Endodermal cell (in vitro differentiated cells): ENCODE measurements at regions not wholly inside any gene's neighbourhood (a gene's known extent, or its start where the extent isn't known, plus 50 kb on each side); places are given as distances from the start of the nearest gene placed in this dataset.

Experiments
- DNase-seq: peaks from one replicate; pipeline ENCODE4 v3.0.0-alpha.2; 2017
- H3K27ac ChIP-seq: 2 replicates; pipeline ENCODE4 v1.5.1; 2013; ENCODE audit warnings: mild to moderate bottlenecking, low read depth, low read length, moderate library complexity
- H3K27me3 ChIP-seq: 2 replicates; pipeline ENCODE4 v1.6.1; 2013; ENCODE audit warnings: mild to moderate bottlenecking, low read length, moderate library complexity; ENCODE audit not compliant: insufficient read depth, control insufficient read depth, poor library complexity, severe bottlenecking
- H3K36me3 ChIP-seq: 2 replicates; pipeline ENCODE4 v1.7.0; 2013; ENCODE audit warnings: mild to moderate bottlenecking, low read length, moderate library complexity; ENCODE audit not compliant: control insufficient read depth, insufficient read depth
- H3K4me1 ChIP-seq: one replicate; pipeline ENCODE4 v1.7.0; 2013; ENCODE audit warnings: low read length; ENCODE audit not compliant: control insufficient read depth, insufficient read depth
- H3K4me3 ChIP-seq: 2 replicates; pipeline ENCODE4 v1.5.1; 2013; ENCODE audit warnings: mild to moderate bottlenecking, low read length, moderate library complexity
- H3K9ac ChIP-seq: 2 replicates; pipeline ENCODE4 v1.6.1; 2013; ENCODE audit warnings: mild to moderate bottlenecking, low read length, moderate library complexity; ENCODE audit not compliant: poor library complexity, severe bottlenecking; ENCODE audit errors: extremely low read depth
- H3K9me3 ChIP-seq: 2 replicates; pipeline ENCODE4 v1.6.1; 2013; ENCODE audit warnings: mild to moderate bottlenecking, low read length, moderate library complexity; ENCODE audit not compliant: control insufficient read depth
- H3K27ac Mint-ChIP-seq: 2 replicates; pipeline ENCODE4 v1.8.0; 2020; ENCODE audit warnings: mixed read lengths
- H3K27me3 Mint-ChIP-seq: 2 replicates; pipeline ENCODE4 v1.8.0; 2021; ENCODE audit warnings: mild to moderate bottlenecking, mixed read lengths; ENCODE audit not compliant: insufficient read depth
- H3K36me3 Mint-ChIP-seq: 2 replicates; pipeline ENCODE4 v1.8.0; 2020; ENCODE audit warnings: low read depth, mixed read lengths
- H3K4me1 Mint-ChIP-seq: 2 replicates; pipeline ENCODE4 v1.8.0; 2020; ENCODE audit warnings: mixed read lengths
- H3K4me3 Mint-ChIP-seq: 2 replicates; pipeline ENCODE4 v1.8.0; 2020; ENCODE audit warnings: mild to moderate bottlenecking, moderate library complexity, mixed read lengths
- H3K9me3 Mint-ChIP-seq: 2 replicates; pipeline ENCODE4 v1.8.0; 2020; ENCODE audit warnings: mild to moderate bottlenecking, mixed read lengths
- WGBS, 2 experiments: methylation state at CpG; one replicate each; pipeline versions ENCODE4 v1.1.5 to v1.1.7; 2013; ENCODE audit warnings: missing lambda C conversion rate in 2 of 2, mixed read lengths in 1 of 2; ENCODE audit not compliant: insufficient coverage in 1 of 2, insufficient read length in 1 of 2; 5-methylcytosine and 5-hydroxymethylcytosine counted together
- TF ChIP-seq, protein P1 (sequence below): fragments of 200-600 bp; sonication (generic); conservative IDR thresholded peaks from 2 replicates; pipeline ENCODE4 v1.5.0; 2021; ENCODE audit warnings: antibody characterized with exemption, mild to moderate bottlenecking

DNA sequence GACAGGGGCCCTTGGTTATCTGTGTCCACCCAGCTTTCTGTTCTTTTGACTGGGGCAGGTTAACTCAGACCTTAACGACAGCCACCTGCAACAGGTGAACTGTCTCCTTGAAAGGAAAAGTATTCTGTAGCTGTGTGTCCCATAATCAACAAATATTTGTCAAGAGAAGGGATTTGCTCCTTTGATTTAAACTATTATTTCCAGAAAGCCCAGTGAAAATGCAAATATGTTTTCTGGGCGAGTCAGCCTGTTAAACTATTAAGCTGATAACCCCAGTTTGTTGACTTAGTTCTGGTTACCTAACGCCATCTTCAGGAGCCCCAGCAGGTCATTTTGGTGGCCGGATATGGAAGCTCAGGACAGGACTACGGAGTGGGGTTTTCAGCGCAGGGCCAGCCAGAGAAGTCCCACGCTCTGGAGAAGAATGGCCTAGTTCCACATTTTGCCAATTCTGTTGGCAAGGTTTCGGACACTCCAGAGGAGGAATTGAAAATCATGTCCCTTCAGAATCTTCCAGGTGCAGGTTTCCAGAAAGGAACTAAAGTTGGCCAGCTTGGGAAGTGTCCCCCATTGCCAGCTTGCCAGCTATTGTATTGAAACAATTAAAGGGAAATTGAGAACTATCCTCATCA lies 54.5 kb downstream of the ADRA2A start:
- H3K4me1 ChIP-seq = peaks cover 5% of the 10 kb centered on the region
- Mint-ChIP-seq H3K4me3 (no peak overlapping the region), H3K36me3 (no peaks in the 10 kb centered on the region), H3K9me3 (peaks cover 5% of the 10 kb centered on the region), H3K27ac (no peak overlapping the region), H3K4me1 (peaks cover 27% of the 10 kb centered on the region), H3K27me3 (peaks cover 17% of the 10 kb centered on the region)
- TF ChIP-seq, protein P1, sequence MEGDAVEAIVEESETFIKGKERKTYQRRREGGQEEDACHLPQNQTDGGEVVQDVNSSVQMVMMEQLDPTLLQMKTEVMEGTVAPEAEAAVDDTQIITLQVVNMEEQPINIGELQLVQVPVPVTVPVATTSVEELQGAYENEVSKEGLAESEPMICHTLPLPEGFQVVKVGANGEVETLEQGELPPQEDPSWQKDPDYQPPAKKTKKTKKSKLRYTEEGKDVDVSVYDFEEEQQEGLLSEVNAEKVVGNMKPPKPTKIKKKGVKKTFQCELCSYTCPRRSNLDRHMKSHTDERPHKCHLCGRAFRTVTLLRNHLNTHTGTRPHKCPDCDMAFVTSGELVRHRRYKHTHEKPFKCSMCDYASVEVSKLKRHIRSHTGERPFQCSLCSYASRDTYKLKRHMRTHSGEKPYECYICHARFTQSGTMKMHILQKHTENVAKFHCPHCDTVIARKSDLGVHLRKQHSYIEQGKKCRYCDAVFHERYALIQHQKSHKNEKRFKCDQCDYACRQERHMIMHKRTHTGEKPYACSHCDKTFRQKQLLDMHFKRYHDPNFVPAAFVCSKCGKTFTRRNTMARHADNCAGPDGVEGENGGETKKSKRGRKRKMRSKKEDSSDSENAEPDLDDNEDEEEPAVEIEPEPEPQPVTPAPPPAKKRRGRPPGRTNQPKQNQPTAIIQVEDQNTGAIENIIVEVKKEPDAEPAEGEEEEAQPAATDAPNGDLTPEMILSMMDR = no peak
- no peaks in the 10 kb centered on the region for H3K9me3 ChIP-seq
- peaks cover 8% of the 10 kb centered on the region for H3K27me3 ChIP-seq
- no peak overlapping the region for H3K9ac ChIP-seq
- H3K4me3 ChIP-seq = peak overlapping the region; percentile 22
- WGBS, 2 experiments = 75 to 80% methylated on average over 7 to 8 of the region's 8 CpGs
- peak; percentile 48 for DNase-seq
- no peaks in the 10 kb centered on the region for H3K36me3 ChIP-seq
- H3K27ac ChIP-seq = no peak overlapping the region

DNA sequence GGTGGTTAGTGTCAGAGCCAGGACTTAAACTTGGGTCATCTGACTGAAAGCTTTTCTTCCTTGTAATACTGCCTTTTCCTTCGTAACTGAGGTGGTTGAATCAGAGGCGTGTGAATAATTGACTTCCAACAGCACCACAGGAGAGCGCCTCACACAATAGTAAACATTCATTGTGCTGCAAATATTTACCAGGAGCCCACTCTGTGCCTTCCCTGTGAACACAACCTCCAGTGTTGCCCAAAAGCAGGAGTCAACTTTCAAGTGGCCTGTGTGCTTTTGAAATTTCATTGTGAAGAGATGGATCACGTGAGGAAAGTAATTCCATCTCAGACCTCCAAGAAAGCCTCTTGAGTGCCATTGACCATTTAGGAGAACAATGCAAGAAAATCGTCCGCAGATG lies 60.2 kb downstream of the ADRA2A start:
- TF ChIP-seq, protein P1 = no peak
- Histone ChIP-seq H3K4me1 (peaks cover 3% of the 10 kb centered on the region), H3K27ac (no peak overlapping the region), H3K9ac (no peak overlapping the region), H3K27me3 (peaks cover 16% of the 10 kb centered on the region), H3K4me3 (no peak overlapping the region), H3K9me3 (no peaks in the 10 kb centered on the region), H3K36me3 (no peaks in the 10 kb centered on the region)
- no peaks in the 10 kb centered on the region for H3K36me3 Mint-ChIP-seq
- H3K4me3 Mint-ChIP-seq = no peak overlapping the region
- peaks cover 5% of the 10 kb centered on the region for H3K9me3 Mint-ChIP-seq
- peaks cover 24% of the 10 kb centered on the region for H3K27me3 Mint-ChIP-seq
- WGBS, 2 experiments = 15 to 25% methylated on average over 6 of the region's 6 CpGs
- peak; percentile 82 for DNase-seq
- H3K27ac Mint-ChIP-seq = peak overlapping the region; percentile 60
- peaks cover 17% of the 10 kb centered on the region for H3K4me1 Mint-ChIP-seq

DNA sequence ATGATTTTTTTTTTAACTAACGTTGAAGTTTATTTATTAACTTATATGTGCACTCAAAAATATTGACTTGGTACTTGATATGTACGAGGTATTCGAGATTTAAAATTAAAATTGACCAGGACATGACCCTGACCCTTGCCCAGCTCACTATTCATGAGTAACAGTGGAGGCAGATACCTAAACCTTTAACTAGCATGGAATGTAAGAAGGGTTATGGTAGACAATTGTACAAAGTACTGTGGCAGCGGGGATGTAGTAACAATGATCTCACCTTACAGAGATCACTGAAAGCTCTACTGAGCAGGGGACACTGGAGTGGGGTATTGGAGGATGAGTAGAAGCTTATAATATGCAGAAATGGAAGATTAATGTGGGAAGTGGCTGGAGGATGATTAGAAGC lies 60.8 kb downstream of the ADRA2A start:
- Histone ChIP-seq H3K4me1 (peaks cover 3% of the 10 kb centered on the region), H3K27ac (no peak overlapping the region), H3K27me3 (peaks cover 21% of the 10 kb centered on the region), H3K9ac (no peak overlapping the region), H3K4me3 (no peak overlapping the region), H3K9me3 (no peaks in the 10 kb centered on the region), H3K36me3 (no peaks in the 10 kb centered on the region)
- DNase-seq = peak; percentile 38
- peaks cover 29% of the 10 kb centered on the region for H3K27me3 Mint-ChIP-seq
- TF ChIP-seq, protein P1 = no peak
- H3K27ac Mint-ChIP-seq = no peak overlapping the region
- H3K9me3 Mint-ChIP-seq = peaks cover 2% of the 10 kb centered on the region
- no peaks in the 10 kb centered on the region for H3K36me3 Mint-ChIP-seq
- H3K4me1 Mint-ChIP-seq = peaks cover 17% of the 10 kb centered on the region
- WGBS, 2 experiments = 79 to 86% methylated on average over 3 of the region's 4 CpGs
- H3K4me3 Mint-ChIP-seq = no peak overlapping the region
